ENCODE measurements at regions not wholly inside any gene's neighbourhood (a gene's known extent, or its start where the extent isn't known, plus 50 kb on each side); places are given as distances from the start of the nearest gene placed in this dataset.

DNA sequence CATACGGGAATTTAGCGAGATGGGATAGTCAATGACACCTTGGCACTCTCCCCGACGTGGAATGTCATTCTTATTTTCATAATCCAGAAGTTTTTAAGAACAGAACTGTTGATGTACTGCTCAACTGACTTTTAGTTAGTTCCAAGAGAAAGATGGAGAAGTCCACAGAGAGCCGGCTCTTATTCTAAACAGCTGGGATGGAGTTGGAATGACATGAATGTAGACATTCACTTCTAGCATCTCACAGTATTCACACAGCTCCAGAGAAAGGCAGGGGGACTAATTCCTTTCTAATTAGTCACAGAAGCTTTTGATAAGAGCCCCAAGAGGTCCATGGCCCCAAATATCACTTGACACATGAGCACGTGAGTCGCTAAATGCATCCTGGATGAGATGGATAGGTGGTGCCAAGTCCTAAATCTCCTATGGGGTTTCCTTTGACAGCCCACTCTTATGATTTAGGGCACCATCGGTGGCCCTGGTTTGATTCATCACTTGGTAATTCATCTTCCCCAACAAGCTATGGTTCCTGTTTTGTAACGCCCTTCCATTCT is 420.3 kb upstream of the AUTS2 start:
- DNase-seq (ENCODE audit: extremely low spot score), result no peak
- POLR2A ChIA-PET, result no interaction called here
- CTCF ChIA-PET, result interaction anchor here (1.5 kb wide), 1 partner anchor 12 kb away, joined by 6 read pairs; no protein-coding TSS in a partner anchor
- no peak for TF ChIP-seq CTCF (IDR thresholded peaks at IDR 0.05; ENCODE audit: control extremely low read depth, extremely low read depth, low read depth, missing control alignments)

- no peak for TF ChIP-seq CTCF (IDR thresholded peaks at IDR 0.05; ENCODE audit: control extremely low read depth, extremely low read depth, low read depth, missing control alignments)
- CTCF ChIA-PET, result no interaction called here
- DNase-seq (ENCODE audit: extremely low spot score), result no peak
- POLR2A ChIA-PET, result no interaction called here
Observed at GRCh38 chr7:69180662-69181061, 417.6 kb upstream of the AUTS2 start.

DNA sequence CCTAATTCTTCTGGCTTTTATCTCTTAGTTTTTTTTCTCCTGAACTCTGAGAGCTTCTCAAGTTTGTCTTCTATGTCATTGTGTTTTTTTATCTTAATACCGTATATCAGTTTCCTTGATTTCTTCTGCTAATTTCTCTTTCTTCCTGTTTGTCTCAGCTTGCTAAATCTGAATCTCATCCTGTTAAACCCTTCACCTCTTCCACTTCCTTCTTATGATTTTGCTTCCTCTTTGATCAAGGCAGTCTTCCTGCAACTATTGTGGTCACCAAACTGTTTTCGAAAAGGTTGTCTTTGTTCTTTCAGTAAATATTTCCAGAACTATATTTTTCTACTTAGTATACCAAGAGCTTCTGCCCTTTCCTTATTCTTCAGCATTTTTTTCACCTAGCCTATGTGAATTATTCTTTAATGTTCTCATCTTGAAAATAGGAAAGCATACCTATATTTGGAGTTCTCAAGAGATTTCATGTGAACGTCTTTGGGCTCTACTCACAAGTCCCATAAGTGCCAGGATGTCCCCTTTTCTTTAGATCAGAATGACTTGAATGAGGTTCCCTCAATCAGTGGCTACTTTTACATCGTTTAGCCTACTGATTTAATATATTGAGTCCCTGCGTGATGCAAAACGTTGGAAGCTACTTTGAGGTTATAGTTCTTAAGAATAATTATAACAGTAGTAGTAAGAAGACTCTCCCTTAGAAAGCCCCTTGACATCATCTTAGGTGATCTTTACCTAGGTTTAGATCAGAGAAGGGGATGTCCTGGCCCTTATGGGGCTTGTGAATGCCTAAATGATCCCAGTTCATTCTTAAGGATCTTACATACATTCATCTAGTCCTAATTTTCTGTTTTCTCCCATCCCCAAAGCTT is 415.4 kb upstream of the AUTS2 start:
- ChIA-PET CTCF (interaction anchor here (0.8 to 1.5 kb wide), 2 partner anchors 22 to 26 kb away, joined by 3 read pairs; no protein-coding TSS in a partner anchor), POLR2A (no interaction called here)
- no peak for TF ChIP-seq CTCF (IDR thresholded peaks at IDR 0.05; ENCODE audit: control extremely low read depth, extremely low read depth, low read depth, missing control alignments)
- DNase-seq (ENCODE audit: extremely low spot score), result no peak

- no peak for DNase-seq (ENCODE audit: extremely low spot score)
- ChIA-PET POLR2A (no interaction called here), CTCF (interaction anchor here (1.5 kb wide), 1 partner anchor 25 kb away, joined by 3 read pairs; no protein-coding TSS in a partner anchor)
- TF ChIP-seq CTCF (IDR thresholded peaks at IDR 0.05; ENCODE audit: control extremely low read depth, extremely low read depth, low read depth, missing control alignments), result no peak
Observed at GRCh38 chr7:69184339-69184738, 413.9 kb upstream of the AUTS2 start.

GRCh38 chr7:69185170-69185569 is 413.1 kb upstream of the AUTS2 start:
- ChIA-PET CTCF (no interaction called here), POLR2A (no interaction called here)
- TF ChIP-seq CTCF (IDR thresholded peaks at IDR 0.05; ENCODE audit: control extremely low read depth, extremely low read depth, low read depth, missing control alignments), result no peak
- no peak for DNase-seq (ENCODE audit: extremely low spot score)

- CTCF ChIA-PET, result no interaction called here
- POLR2A ChIA-PET, result no interaction called here
- TF ChIP-seq CTCF (IDR thresholded peaks at IDR 0.05; ENCODE audit: control extremely low read depth, extremely low read depth, low read depth, missing control alignments), result no peak
- no peak for DNase-seq (ENCODE audit: extremely low spot score)
Observed at GRCh38 chr7:69186974-69187373, 411.3 kb upstream of the AUTS2 start.
